Adrenal gland (tissue), 9 donors: ENCODE measurements at regions not wholly inside any gene's neighbourhood (a gene's known extent, or its start where the extent isn't known, plus 50 kb on each side); places are given as distances from the start of the nearest gene placed in this dataset.

Experiments used
- DNase-seq, 7 donors: peaks; one replicate each; pipeline ENCODE4 v3.0.0-alpha.2; 2019 to 2020
- H3K27ac ChIP-seq, 5 donors: fragments of 200-600 bp; sonication (generic) in 4 of 5; 1 replicate in 3 of 5; 2 replicates in 2 of 5; pipeline versions ENCODE4 v1.5.1 to v1.8.0; 2016 to 2020; ENCODE audit warnings: mild to moderate bottlenecking in 1 of 5
- H3K27me3 ChIP-seq: fragments of 200-600 bp; 2 replicates; pipeline ENCODE4 v1.8.0; 2021
- H3K36me3 ChIP-seq, 2 donors: fragments of 200-600 bp; replicated peaks in 1 of 2; 1 replicate in 1 of 2; 2 replicates in 1 of 2; pipeline versions ENCODE4 v1.5.1 to v1.8.0; 2018 to 2022
- H3K4me1 ChIP-seq, 2 donors: fragments of 200-600 bp; replicated peaks in 1 of 2; 1 replicate in 1 of 2; 2 replicates in 1 of 2; pipeline versions ENCODE4 v1.5.1 to v1.8.0; 2018 to 2021
- H3K4me3 ChIP-seq, 4 donors: fragments of 200-600 bp; sonication (generic) in 3 of 4; one replicate each; pipeline ENCODE4 v1.5.1; 2016 to 2018
- H3K9me3 ChIP-seq, 3 donors: fragments of 200-600 bp; sonication (generic) in 1 of 3; replicated peaks in 1 of 3; 1 replicate in 2 of 3; 2 replicates in 1 of 3; pipeline versions ENCODE4 v1.5.1 to v1.8.0; 2016 to 2021
- CTCF ChIP-seq, 6 experiments: fragments of 450-650 bp in 4 of 6; fragments of 200-600 bp in 2 of 6; sonication (generic) in 1 of 6; IDR thresholded peaks; 1 replicate in 5 of 6; 2 replicates in 1 of 6; pipeline versions ENCODE4 v1.5.1 to v1.8.0; 2016 to 2021; ENCODE audit warnings: antibody characterized with exemption in 6 of 6, mild to moderate bottlenecking in 2 of 6, moderate library complexity in 1 of 6
- POLR2A ChIP-seq, 2 donors: fragments of 450-650 bp; IDR thresholded peaks; one replicate each; pipeline ENCODE4 v1.6.1; 2017; ENCODE audit warnings: antibody characterized with exemption in 2 of 2, mild to moderate bottlenecking in 2 of 2, moderate library complexity in 1 of 2
- WGBS, 4 donors: extraction: QIAGEN DNeasy Blood & Tissue Kit in 2 of 4; methylation state at CpG; one replicate each; pipeline versions ENCODE4 v1.1.5 to v1.1.7; 2013 to 2017; 5-methylcytosine and 5-hydroxymethylcytosine counted together
- intact Hi-C, 2 donors: fragments of 100-400 bp; cut with DNase I; formaldehyde crosslinking; loops; one replicate each; pipeline versions ENCODE4 v1.14.1 to v1.15.0; 2022 to 2023
- donor health status: healthy with polysubstance abuse.
- donor health status: Bipolar disorder and iron deficiency.
- donor health status: DM: yes; HTN: yes; CAD: no.
- donor health status: DM: no; HTN: no; CAD: no.
- donor health status: DM: no; HTN: no; CAD: no.

DNA sequence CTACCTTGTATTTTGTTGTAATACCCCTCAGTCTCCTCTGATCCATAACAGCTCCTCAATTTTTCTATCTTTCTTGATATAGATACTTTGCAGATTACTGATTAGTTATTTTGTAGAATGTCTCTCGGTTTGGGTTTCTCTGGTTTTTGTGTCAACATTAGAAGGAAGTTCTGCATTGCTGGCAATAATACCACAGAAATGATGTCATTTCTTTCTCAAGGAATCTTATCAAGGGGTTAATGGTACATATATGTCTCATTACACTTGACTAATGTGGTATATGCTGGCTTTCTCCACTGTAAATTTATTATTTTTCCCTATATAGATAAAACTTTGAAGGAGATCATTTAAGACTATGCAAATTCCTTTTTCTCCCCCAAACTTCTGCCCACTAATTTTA is 183.6 kb upstream of the DKK2 start:
- Histone ChIP-seq H3K9me3 (no peaks in the 10 kb centered on the region), H3K36me3 (no peaks in the 10 kb centered on the region), H3K27ac (no peak overlapping the region), H3K4me3 (no peak overlapping the region), H3K27me3 (no peaks in the 10 kb centered on the region), H3K4me1 (no peaks in the 10 kb centered on the region)
- intact Hi-C loops, result no loop called here
- WGBS, 4 donors, result 61 to 84% (median 68%) methylated on average over 1 of the region's 1 CpG
- TF ChIP-seq CTCF (IDR thresholded peaks at IDR 0.05) (no peak), POLR2A (IDR thresholded peaks at IDR 0.05) (no peak)
- no peak for DNase-seq

- H3K27ac ChIP-seq, result no peak overlapping the region
- no peaks in the 10 kb centered on the region for H3K27me3 ChIP-seq
- no peaks in the 10 kb centered on the region for H3K9me3 ChIP-seq
- H3K4me1 ChIP-seq, result no peaks in the 10 kb centered on the region
- H3K36me3 ChIP-seq, result no peaks in the 10 kb centered on the region
- intact Hi-C loops, result no loop called here
- TF ChIP-seq POLR2A (IDR thresholded peaks at IDR 0.05), result no peak
- TF ChIP-seq CTCF (IDR thresholded peaks at IDR 0.05), result no peak
- no peak overlapping the region for H3K4me3 ChIP-seq
- no peak for DNase-seq
Measured at GRCh38 chr4:107216379-107216778, 180.3 kb upstream of the DKK2 start.

DNA sequence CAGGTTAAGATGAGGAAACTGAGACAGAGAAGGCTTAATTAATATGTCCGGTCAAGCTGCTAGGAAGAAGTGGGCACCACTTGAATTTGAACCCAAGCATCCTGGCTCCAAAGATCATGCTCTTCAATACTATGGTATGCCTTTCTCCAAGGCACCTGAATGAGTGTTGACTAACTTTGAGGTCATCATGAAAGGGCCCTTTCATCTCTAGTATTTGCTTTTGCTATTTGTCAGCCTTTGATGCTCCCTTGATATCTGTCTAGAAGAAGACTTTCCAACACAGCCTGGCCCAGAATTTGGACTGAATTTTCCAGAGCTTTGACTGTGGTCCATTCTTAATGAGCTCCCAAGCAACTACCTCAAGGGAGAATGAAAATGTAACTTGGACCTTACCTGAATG is 179.1 kb upstream of the DKK2 start:
- intact Hi-C loops, result no loop called here
- Histone ChIP-seq H3K4me3 (no peak overlapping the region), H3K27me3 (no peaks in the 10 kb centered on the region), H3K4me1 (no peaks in the 10 kb centered on the region), H3K36me3 (no peaks in the 10 kb centered on the region), H3K9me3 (no peaks in the 10 kb centered on the region), H3K27ac (no peak overlapping the region)
- TF ChIP-seq CTCF (IDR thresholded peaks at IDR 0.05) (no peak), POLR2A (IDR thresholded peaks at IDR 0.05) (no peak)
- WGBS, 4 donors, result 78 to 100% (median 88%) methylated on average over 1 of the region's 1 CpG
- DNase-seq, result no peak

DNA sequence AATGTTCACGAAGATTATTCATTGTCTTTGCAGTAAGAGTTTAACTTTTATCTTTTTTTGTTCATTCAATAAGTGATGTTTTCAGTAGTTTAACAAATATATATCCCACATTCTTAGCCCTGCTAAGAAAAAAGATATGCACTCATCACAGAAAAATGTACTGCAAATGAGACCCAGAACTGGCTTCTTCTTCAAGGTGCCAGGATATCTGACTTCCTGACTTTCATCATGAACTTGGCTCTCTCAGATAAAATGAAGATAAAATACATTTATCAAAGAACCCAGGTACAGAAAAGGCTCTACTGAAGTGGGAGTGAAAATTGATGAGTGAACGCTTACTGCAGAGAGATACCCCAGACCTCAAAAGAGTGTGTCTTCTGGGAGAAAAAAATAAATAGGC is 177.8 kb upstream of the DKK2 start:
- no peak for DNase-seq
- no peak for TF ChIP-seq CTCF (IDR thresholded peaks at IDR 0.05)
- no peak for TF ChIP-seq POLR2A (IDR thresholded peaks at IDR 0.05)

More for the DNA sequence above, 177.8 kb upstream of the DKK2 start:
- no peaks in the 10 kb centered on the region for H3K27me3 ChIP-seq
- intact Hi-C loops, result no loop called here
- H3K4me1 ChIP-seq, result no peaks in the 10 kb centered on the region
- 83 to 89% (median 85%) methylated on average over 2 of the region's 2 CpGs for WGBS, 4 donors
- no peak overlapping the region for H3K4me3 ChIP-seq
- no peaks in the 10 kb centered on the region for H3K36me3 ChIP-seq
- H3K9me3 ChIP-seq, result no peaks in the 10 kb centered on the region
- H3K27ac ChIP-seq, result no peak overlapping the region
